NCI-H524 treated with DMSO at 0.1 percent for 48 hours (cell line): ENCODE measurements at regions not wholly inside any gene's neighbourhood (a gene's known extent, or its start where the extent isn't known, plus 50 kb on each side); places are given as distances from the start of the nearest gene placed in this dataset.

Source experiments
- DNase-seq: peaks from one replicate; lab custom pipeline; 2025; lab: John Stamatoyannopoulos, UW

- no peak for DNase-seq
Observed at GRCh38 chr2:156845806-156846558, 409.8 kb downstream of the GPD2 start.

GRCh38 chr2:156852210-156852609 lies 405.3 kb upstream of the GALNT5 start:
- DNase-seq = peak; percentile 15

- DNase-seq = no peak
Observed at GRCh38 chr2:156852681-156853080, 404.8 kb upstream of the GALNT5 start.

- peak; percentile 62 for DNase-seq
Observed at GRCh38 chr2:156864325-156864724, 393.2 kb upstream of the GALNT5 start.

GRCh38 chr2:156864753-156865152 lies 392.8 kb upstream of the GALNT5 start:
- DNase-seq = no peak

- DNase-seq = no peak
Observed at GRCh38 chr2:156867201-156867600, 390.3 kb upstream of the GALNT5 start.

- no peak for DNase-seq
Observed at GRCh38 chr2:156874707-156875106, 382.8 kb upstream of the GALNT5 start.

- no peak for DNase-seq
Observed at GRCh38 chr2:156883804-156884203, 373.7 kb upstream of the GALNT5 start.

- DNase-seq = no peak
Observed at GRCh38 chr2:156884216-156884615, 373.3 kb upstream of the GALNT5 start.

GRCh38 chr2:156890529-156891148 lies 366.9 kb upstream of the GALNT5 start:
- DNase-seq = no peak

GRCh38 chr2:156891609-156892008 lies 365.9 kb upstream of the GALNT5 start:
- DNase-seq = no peak

- no peak for DNase-seq
Observed at GRCh38 chr2:156892467-156893281, 364.8 kb upstream of the GALNT5 start.

- DNase-seq = no peak
Observed at GRCh38 chr2:156896294-156896693, 361.2 kb upstream of the GALNT5 start.

- no peak for DNase-seq
Observed at GRCh38 chr2:156897548-156897947, 360.0 kb upstream of the GALNT5 start.

GRCh38 chr2:156901373-156902031 lies 356.0 kb upstream of the GALNT5 start:
- DNase-seq = no peak

- DNase-seq = no peak
Observed at GRCh38 chr2:156903335-156903734, 354.2 kb upstream of the GALNT5 start.

- no peak for DNase-seq
Observed at GRCh38 chr2:156907806-156908205, 349.7 kb upstream of the GALNT5 start.

- DNase-seq = no peak
Observed at GRCh38 chr2:156908825-156909224, 348.7 kb upstream of the GALNT5 start.

- no peak for DNase-seq
Observed at GRCh38 chr2:156909983-156910382, 347.5 kb upstream of the GALNT5 start.

GRCh38 chr2:156915332-156915731 lies 342.2 kb upstream of the GALNT5 start:
- DNase-seq = no peak

GRCh38 chr2:156918410-156918809 lies 339.1 kb upstream of the GALNT5 start:
- no peak for DNase-seq

GRCh38 chr2:156930423-156930822 lies 327.1 kb upstream of the GALNT5 start:
- DNase-seq = no peak
